B cell (primary cell): ENCODE measurements at regions not wholly inside any gene's neighbourhood (a gene's known extent, or its start where the extent isn't known, plus 50 kb on each side); places are given as distances from the start of the nearest gene placed in this dataset.

Experiments used
- EZH2 ChIP-seq: IDR thresholded peaks from 2 replicates; pipeline ENCODE4 v1.6.1; 2012; ENCODE audit warnings: borderline replicate concordance, low read depth, mild to moderate bottlenecking, moderate library complexity, low read length; ENCODE audit not compliant: insufficient read depth, poor library complexity, severe bottlenecking
- TF ChIP-seq, protein P1 (sequence below): fragments of 200-600 bp; IDR thresholded peaks from one replicate; pipeline ENCODE4 v1.8.0; 2022; ENCODE audit warnings: antibody characterized with exemption, mild to moderate bottlenecking

DNA sequence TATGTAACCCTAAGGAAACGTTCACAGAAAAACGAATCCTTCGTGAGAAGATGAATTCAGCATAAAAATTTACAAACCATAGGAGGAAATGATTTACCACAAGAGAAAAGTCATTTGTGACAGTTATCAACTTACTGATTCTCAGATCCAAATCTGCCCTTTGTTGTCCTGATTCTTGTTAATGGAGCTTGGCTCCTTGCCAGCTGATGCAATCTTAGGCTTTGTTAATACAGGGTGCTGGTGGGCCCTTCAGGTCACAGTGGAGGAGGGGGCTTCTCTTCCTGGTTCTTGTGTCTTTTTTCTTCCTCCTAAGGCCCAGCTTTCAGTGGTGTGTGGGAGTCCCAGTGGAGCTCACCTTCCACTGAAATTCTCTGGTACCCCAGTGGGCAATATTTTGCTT lies 108.4 kb upstream of the MAP3K7 start:
- TF ChIP-seq, protein P1, sequence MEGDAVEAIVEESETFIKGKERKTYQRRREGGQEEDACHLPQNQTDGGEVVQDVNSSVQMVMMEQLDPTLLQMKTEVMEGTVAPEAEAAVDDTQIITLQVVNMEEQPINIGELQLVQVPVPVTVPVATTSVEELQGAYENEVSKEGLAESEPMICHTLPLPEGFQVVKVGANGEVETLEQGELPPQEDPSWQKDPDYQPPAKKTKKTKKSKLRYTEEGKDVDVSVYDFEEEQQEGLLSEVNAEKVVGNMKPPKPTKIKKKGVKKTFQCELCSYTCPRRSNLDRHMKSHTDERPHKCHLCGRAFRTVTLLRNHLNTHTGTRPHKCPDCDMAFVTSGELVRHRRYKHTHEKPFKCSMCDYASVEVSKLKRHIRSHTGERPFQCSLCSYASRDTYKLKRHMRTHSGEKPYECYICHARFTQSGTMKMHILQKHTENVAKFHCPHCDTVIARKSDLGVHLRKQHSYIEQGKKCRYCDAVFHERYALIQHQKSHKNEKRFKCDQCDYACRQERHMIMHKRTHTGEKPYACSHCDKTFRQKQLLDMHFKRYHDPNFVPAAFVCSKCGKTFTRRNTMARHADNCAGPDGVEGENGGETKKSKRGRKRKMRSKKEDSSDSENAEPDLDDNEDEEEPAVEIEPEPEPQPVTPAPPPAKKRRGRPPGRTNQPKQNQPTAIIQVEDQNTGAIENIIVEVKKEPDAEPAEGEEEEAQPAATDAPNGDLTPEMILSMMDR: no peak
- TF ChIP-seq EZH2: no peak
